Activated CD4-positive, alpha-beta memory T cell treated with anti-CD3 and anti-CD28 coated beads, Interleukin-2, amount 10 ng/mL, durations not matched to agents 7 days and 5 days (primary cell): ENCODE measurements at regions not wholly inside any gene's neighbourhood (a gene's known extent, or its start where the extent isn't known, plus 50 kb on each side); places are given as distances from the start of the nearest gene placed in this dataset.

Source experiments
- CTCF ChIA-PET: fragments of 350-600 bp; sonication (Branson Sonifier 250); formaldehyde crosslinking; loops from one replicate; lab custom pipeline; 2021; ENCODE audit warnings: antibody characterized with exemption, inconsistent platforms; lab: Charles Lee
- POLR2A ChIA-PET: fragments of 350-600 bp; sonication (Branson Sonifier 250); formaldehyde crosslinking; loops from one replicate; lab custom pipeline; 2021; ENCODE audit warnings: antibody characterized with exemption; lab: Charles Lee
- DNase-seq: peaks from one replicate; pipeline ENCODE4 v3.0.0-alpha.2; 2020
- H3K27ac Mint-ChIP-seq: one replicate; pipeline ENCODE4 v1.8.0; 2021; ENCODE audit warnings: mild to moderate bottlenecking, mixed read lengths
- H3K27me3 Mint-ChIP-seq: one replicate; pipeline ENCODE4 v1.8.0; 2021; ENCODE audit warnings: mixed read lengths
- H3K36me3 Mint-ChIP-seq: one replicate; pipeline ENCODE4 v1.8.0; 2021; ENCODE audit warnings: low read depth, mixed read lengths
- H3K4me1 Mint-ChIP-seq: one replicate; pipeline ENCODE4 v1.8.0; 2021; ENCODE audit warnings: mixed read lengths
- H3K4me3 Mint-ChIP-seq: one replicate; pipeline ENCODE4 v1.8.0; 2021; ENCODE audit warnings: mild to moderate bottlenecking, mixed read lengths
- H3K9me3 Mint-ChIP-seq: one replicate; pipeline ENCODE4 v1.8.0; 2021; ENCODE audit warnings: mixed read lengths

GRCh38 chr12:75974323-75975187, 57.0 kb downstream of the PHLDA1 start:
- Mint-ChIP-seq H3K4me3 (no peak overlapping the region), H3K9me3 (peaks cover 9% of the 10 kb centered on the region), H3K36me3 (peaks cover 19% of the 10 kb centered on the region), H3K27ac (no peak overlapping the region), H3K27me3 (no peaks in the 10 kb centered on the region), H3K4me1 (peaks cover 43% of the 10 kb centered on the region)
- POLR2A ChIA-PET: interaction anchor here (1.4 to 1.7 kb wide), 4 partner anchors 29 to 57 kb away, joined by 3 to 7 read pairs (median 4); partner anchors contain the start of gene PHLDA1
- CTCF ChIA-PET: interaction anchor here (1.0 kb wide), 1 partner anchor 30 kb away, joined by 3 read pairs; no protein-coding TSS in a partner anchor
- no peak for DNase-seq

- Mint-ChIP-seq H3K27ac (no peak overlapping the region), H3K4me3 (no peak overlapping the region), H3K27me3 (no peaks in the 10 kb centered on the region), H3K4me1 (peaks cover 18% of the 10 kb centered on the region), H3K9me3 (peaks cover 9% of the 10 kb centered on the region), H3K36me3 (peaks cover 19% of the 10 kb centered on the region)
- POLR2A ChIA-PET: no interaction called here
- no peak for DNase-seq
- CTCF ChIA-PET: no interaction called here
These were observed 60.3 kb downstream of the PHLDA1 start for GRCh38 chr12:75971253-75971652.

- Mint-ChIP-seq H3K27ac (no peak overlapping the region), H3K36me3 (peaks cover 19% of the 10 kb centered on the region), H3K27me3 (no peaks in the 10 kb centered on the region), H3K9me3 (peaks cover 9% of the 10 kb centered on the region), H3K4me3 (no peak overlapping the region), H3K4me1 (peaks cover 19% of the 10 kb centered on the region)
- POLR2A ChIA-PET: no interaction called here
- no peak for DNase-seq
- CTCF ChIA-PET: no interaction called here
These were observed 61.3 kb downstream of the PHLDA1 start for GRCh38 chr12:75970310-75970709.

GRCh38 chr12:75969768-75970167, 61.8 kb downstream of the PHLDA1 start:
- CTCF ChIA-PET: no interaction called here
- DNase-seq: no peak
- Mint-ChIP-seq H3K4me1 (peaks cover 23% of the 10 kb centered on the region), H3K4me3 (no peak overlapping the region), H3K9me3 (peaks cover 9% of the 10 kb centered on the region), H3K27ac (no peak overlapping the region), H3K27me3 (no peaks in the 10 kb centered on the region), H3K36me3 (peaks cover 19% of the 10 kb centered on the region)
- POLR2A ChIA-PET: interaction anchor here (0.6 to 1.0 kb wide), 2 partner anchors 26 to 50 kb away, joined by 3 read pairs; no protein-coding TSS in a partner anchor

GRCh38 chr12:75965661-75966060, 65.9 kb downstream of the PHLDA1 start:
- Mint-ChIP-seq H3K36me3 (peaks cover 9% of the 10 kb centered on the region), H3K4me3 (no peak overlapping the region), H3K4me1 (peaks cover 35% of the 10 kb centered on the region), H3K27ac (no peak overlapping the region), H3K9me3 (peaks cover 3% of the 10 kb centered on the region), H3K27me3 (no peaks in the 10 kb centered on the region)
- POLR2A ChIA-PET: no interaction called here
- CTCF ChIA-PET: no interaction called here
- DNase-seq: no peak

- no peak for DNase-seq
- ChIA-PET POLR2A (interaction anchor here (1.9 kb wide), 1 partner anchor 15 kb away, joined by 4 read pairs; no protein-coding TSS in a partner anchor), CTCF (no interaction called here)
- H3K27me3 Mint-ChIP-seq: no peaks in the 10 kb centered on the region
- no peak overlapping the region for H3K4me3 Mint-ChIP-seq
- no peaks in the 10 kb centered on the region for H3K9me3 Mint-ChIP-seq
- no peak overlapping the region for H3K27ac Mint-ChIP-seq
- peaks cover 41% of the 10 kb centered on the region for H3K4me1 Mint-ChIP-seq
- H3K36me3 Mint-ChIP-seq: peaks cover 3% of the 10 kb centered on the region
These were observed 67.4 kb downstream of the PHLDA1 start for GRCh38 chr12:75964150-75964549.

- POLR2A ChIA-PET: interaction anchor here (1.2 to 3.6 kb wide), 4 partner anchors 18 to 70 kb away, joined by 3 to 21 read pairs (median 6); partner anchors contain the start of gene PHLDA1
These were observed 69.7 kb downstream of the PHLDA1 start for GRCh38 chr12:75961878-75962277.

GRCh38 chr12:75960954-75961661, 70.5 kb downstream of the PHLDA1 start:
- peaks cover 3% of the 10 kb centered on the region for H3K36me3 Mint-ChIP-seq
- DNase-seq: no peak
- ChIA-PET CTCF (no interaction called here), POLR2A (interaction anchor here (1.1 to 3.6 kb wide), 5 partner anchors 18 to 71 kb away, joined by 3 to 21 read pairs (median 4); partner anchors contain the start of gene PHLDA1)
- no peaks in the 10 kb centered on the region for H3K27me3 Mint-ChIP-seq
- H3K27ac Mint-ChIP-seq: no peak overlapping the region
- no peaks in the 10 kb centered on the region for H3K9me3 Mint-ChIP-seq
- no peak overlapping the region for H3K4me3 Mint-ChIP-seq
- peaks cover 47% of the 10 kb centered on the region for H3K4me1 Mint-ChIP-seq

More at GRCh38 chr12:75961878-75962277, 69.7 kb downstream of the PHLDA1 start:
- CTCF ChIA-PET: interaction anchor here (0.7 kb wide), 2 partner anchors 8 to 66 kb away, joined by 3 read pairs; no protein-coding TSS in a partner anchor
- no peaks in the 10 kb centered on the region for H3K9me3 Mint-ChIP-seq
- H3K4me1 Mint-ChIP-seq: peaks cover 47% of the 10 kb centered on the region
- peaks cover 3% of the 10 kb centered on the region for H3K36me3 Mint-ChIP-seq
- no peak for DNase-seq
- no peaks in the 10 kb centered on the region for H3K27me3 Mint-ChIP-seq
- H3K4me3 Mint-ChIP-seq: no peak overlapping the region
- no peak overlapping the region for H3K27ac Mint-ChIP-seq

GRCh38 chr12:75960086-75960910, 71.3 kb downstream of the PHLDA1 start:
- H3K27me3 Mint-ChIP-seq: no peaks in the 10 kb centered on the region
- H3K27ac Mint-ChIP-seq: no peak overlapping the region
- H3K4me1 Mint-ChIP-seq: peaks cover 40% of the 10 kb centered on the region
- no peaks in the 10 kb centered on the region for H3K9me3 Mint-ChIP-seq
- ChIA-PET CTCF (interaction anchor here (0.9 to 1.9 kb wide), 3 partner anchors 59 to 143 kb away, joined by 3 to 5 read pairs (median 4); no protein-coding TSS in a partner anchor), POLR2A (interaction anchor here (1.0 to 3.6 kb wide), 7 partner anchors 16 to 449 kb away, joined by 3 to 24 read pairs (median 8); partner anchors contain the start of genes KRR1 and PHLDA1)
- DNase-seq: no peak
- H3K4me3 Mint-ChIP-seq: no peak overlapping the region
- peaks cover 3% of the 10 kb centered on the region for H3K36me3 Mint-ChIP-seq

GRCh38 chr12:75959506-75959905, 72.1 kb downstream of the PHLDA1 start:
- POLR2A ChIA-PET: interaction anchor here (1.0 to 3.6 kb wide), 8 partner anchors 13 to 449 kb away, joined by 3 to 24 read pairs (median 5); partner anchors contain the start of genes KRR1 and PHLDA1
- Mint-ChIP-seq H3K36me3 (peaks cover 3% of the 10 kb centered on the region), H3K9me3 (no peaks in the 10 kb centered on the region), H3K4me1 (peaks cover 34% of the 10 kb centered on the region), H3K27me3 (no peaks in the 10 kb centered on the region), H3K27ac (peak overlapping the region; percentile 69), H3K4me3 (no peak overlapping the region)
- DNase-seq: no peak
- CTCF ChIA-PET: interaction anchor here (0.9 to 1.9 kb wide), 4 partner anchors 18 to 142 kb away, joined by 3 to 5 read pairs (median 4); no protein-coding TSS in a partner anchor

GRCh38 chr12:75959060-75959459, 72.5 kb downstream of the PHLDA1 start:
- Mint-ChIP-seq H3K27ac (peak overlapping the region; percentile 69), H3K36me3 (peaks cover 3% of the 10 kb centered on the region), H3K27me3 (no peaks in the 10 kb centered on the region), H3K9me3 (no peaks in the 10 kb centered on the region), H3K4me3 (no peak overlapping the region), H3K4me1 (peaks cover 34% of the 10 kb centered on the region)
- CTCF ChIA-PET: interaction anchor here (1.2 to 1.9 kb wide), 3 partner anchors 19 to 142 kb away, joined by 3 to 5 read pairs (median 3); no protein-coding TSS in a partner anchor
- no peak for DNase-seq
- POLR2A ChIA-PET: interaction anchor here (1.0 to 3.6 kb wide), 7 partner anchors 14 to 72 kb away, joined by 3 to 24 read pairs (median 5); partner anchors contain the start of gene PHLDA1

GRCh38 chr12:75955251-75955650, 76.3 kb downstream of the PHLDA1 start:
- Mint-ChIP-seq H3K27ac (no peak overlapping the region), H3K9me3 (no peaks in the 10 kb centered on the region), H3K36me3 (no peaks in the 10 kb centered on the region), H3K4me1 (peaks cover 34% of the 10 kb centered on the region), H3K4me3 (no peak overlapping the region), H3K27me3 (no peaks in the 10 kb centered on the region)
- no peak for DNase-seq
- ChIA-PET CTCF (no interaction called here), POLR2A (interaction anchor here (1.2 kb wide), 1 partner anchor 76 kb away, joined by 3 read pairs; the partner anchor contains the start of gene PHLDA1)
